ENCODE measurements at regions not wholly inside any gene's neighbourhood (a gene's known extent, or its start where the extent isn't known, plus 50 kb on each side); places are given as distances from the start of the nearest gene placed in this dataset.

- Histone ChIP-seq H3K27me3 (no peaks in the 10 kb centered on the region), H3K4me3 (no peak overlapping the region), H3K4me1 (no peaks in the 10 kb centered on the region), H3K36me3 (no peaks in the 10 kb centered on the region), H3K9me3 (no peaks in the 10 kb centered on the region), H3K27ac (no peak overlapping the region)
- DNase-seq, result no peak
- WGBS, 2 donors, result 47% methylated on average over 3 of the region's 3 CpGs
- no peak for ATAC-seq (ENCODE audit: low FRiP score in 2 of 2)
- TF ChIP-seq EP300 (IDR thresholded peaks at IDR 0.05) (no peak), CTCF (IDR thresholded peaks at IDR 0.05) (no peak), POLR2AphosphoS5 (IDR thresholded peaks at IDR 0.05) (no peak), POLR2A (IDR thresholded peaks at IDR 0.05) (no peak)
These were observed 193.8 kb downstream of the ANKRD30B start for GRCh38 chr18:14941792-14942191.

GRCh38 chr18:14942275-14942674, 194.3 kb downstream of the ANKRD30B start:
- DNase-seq (no peak), ATAC-seq (ENCODE audit: low FRiP score in 2 of 2) (no peak)
- H3K27me3 ChIP-seq, result no peaks in the 10 kb centered on the region
- no peak for TF ChIP-seq EP300 (IDR thresholded peaks at IDR 0.05)
- no peak for TF ChIP-seq POLR2AphosphoS5 (IDR thresholded peaks at IDR 0.05)
- TF ChIP-seq CTCF (IDR thresholded peaks at IDR 0.05), result no peak
- 85 to 88% methylated on average over 7 of the region's 7 CpGs for WGBS, 2 donors
- H3K4me3 ChIP-seq, result no peak overlapping the region
- H3K9me3 ChIP-seq, result no peaks in the 10 kb centered on the region
- no peak overlapping the region for H3K27ac ChIP-seq
- H3K4me1 ChIP-seq, result no peaks in the 10 kb centered on the region
- H3K36me3 ChIP-seq, result no peaks in the 10 kb centered on the region

- WGBS, 2 donors, result 92 to 93% methylated on average over 9 of the region's 9 CpGs
- Histone ChIP-seq H3K27ac (no peak overlapping the region), H3K4me1 (no peaks in the 10 kb centered on the region), H3K4me3 (no peak overlapping the region), H3K36me3 (no peaks in the 10 kb centered on the region), H3K27me3 (no peaks in the 10 kb centered on the region), H3K9me3 (no peaks in the 10 kb centered on the region)
- TF ChIP-seq CTCF (IDR thresholded peaks at IDR 0.05) (no peak), POLR2AphosphoS5 (IDR thresholded peaks at IDR 0.05) (no peak), EP300 (IDR thresholded peaks at IDR 0.05) (no peak), POLR2A (IDR thresholded peaks at IDR 0.05) (no peak)
- DNase-seq (peak in 1 of 2 donors; percentile 44), ATAC-seq (ENCODE audit: low FRiP score in 2 of 2) (no peak)
These were observed 195.5 kb downstream of the ANKRD30B start for GRCh38 chr18:14943486-14943885.

- DNase-seq, result no peak
- H3K27ac ChIP-seq, result no peak overlapping the region
- H3K27me3 ChIP-seq, result no peaks in the 10 kb centered on the region
- H3K4me3 ChIP-seq, result no peak overlapping the region
- H3K9me3 ChIP-seq, result no peaks in the 10 kb centered on the region
- H3K36me3 ChIP-seq, result no peaks in the 10 kb centered on the region
- no peaks in the 10 kb centered on the region for H3K4me1 ChIP-seq
- TF ChIP-seq EP300 (IDR thresholded peaks at IDR 0.05) (no peak), POLR2AphosphoS5 (IDR thresholded peaks at IDR 0.05) (no peak), POLR2A (IDR thresholded peaks at IDR 0.05) (no peak), CTCF (IDR thresholded peaks at IDR 0.05) (no peak)
- 74 to 82% methylated on average over 17 of the region's 17 CpGs for WGBS, 2 donors
- ATAC-seq (ENCODE audit: low FRiP score in 2 of 2), result no peak
These were observed 196.1 kb downstream of the ANKRD30B start for GRCh38 chr18:14943967-14944636.

GRCh38 chr18:14944838-14945237, 196.9 kb downstream of the ANKRD30B start:
- no peaks in the 10 kb centered on the region for H3K27me3 ChIP-seq
- no peaks in the 10 kb centered on the region for H3K36me3 ChIP-seq
- no peak for ATAC-seq (ENCODE audit: low FRiP score in 2 of 2)
- TF ChIP-seq EP300 (IDR thresholded peaks at IDR 0.05) (no peak), POLR2AphosphoS5 (IDR thresholded peaks at IDR 0.05) (no peak), CTCF (IDR thresholded peaks at IDR 0.05) (no peak), POLR2A (IDR thresholded peaks at IDR 0.05) (no peak)
- H3K4me1 ChIP-seq, result no peaks in the 10 kb centered on the region
- H3K9me3 ChIP-seq, result no peaks in the 10 kb centered on the region
- H3K27ac ChIP-seq, result no peak overlapping the region
- 81% methylated on average over 5 to 7 of the region's 7 CpGs for WGBS, 2 donors
- no peak overlapping the region for H3K4me3 ChIP-seq
- no peak for DNase-seq
